ENCODE measurements at regions not wholly inside any gene's neighbourhood (a gene's known extent, or its start where the extent isn't known, plus 50 kb on each side); places are given as distances from the start of the nearest gene placed in this dataset.

DNA sequence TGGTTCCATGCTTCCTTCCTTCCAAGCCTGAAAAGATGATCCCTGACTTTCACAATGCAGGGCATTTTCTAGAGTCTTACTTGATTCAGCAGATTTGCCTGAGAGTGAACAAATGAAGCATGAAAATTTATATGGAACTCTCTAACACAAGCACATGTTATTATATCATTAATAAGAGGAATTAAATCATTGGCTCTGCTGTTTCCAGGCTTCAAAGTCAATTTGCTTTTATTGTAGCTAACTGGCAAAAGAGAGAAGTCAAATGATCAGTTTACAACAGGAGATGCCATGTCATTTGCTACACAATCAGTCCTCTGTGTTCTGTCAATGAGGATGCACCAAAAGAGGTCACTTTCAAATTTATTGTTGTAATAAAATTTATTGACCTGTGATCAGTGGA is 101.5 kb upstream of the UGT8 start:
- TF ChIP-seq, protein P1, sequence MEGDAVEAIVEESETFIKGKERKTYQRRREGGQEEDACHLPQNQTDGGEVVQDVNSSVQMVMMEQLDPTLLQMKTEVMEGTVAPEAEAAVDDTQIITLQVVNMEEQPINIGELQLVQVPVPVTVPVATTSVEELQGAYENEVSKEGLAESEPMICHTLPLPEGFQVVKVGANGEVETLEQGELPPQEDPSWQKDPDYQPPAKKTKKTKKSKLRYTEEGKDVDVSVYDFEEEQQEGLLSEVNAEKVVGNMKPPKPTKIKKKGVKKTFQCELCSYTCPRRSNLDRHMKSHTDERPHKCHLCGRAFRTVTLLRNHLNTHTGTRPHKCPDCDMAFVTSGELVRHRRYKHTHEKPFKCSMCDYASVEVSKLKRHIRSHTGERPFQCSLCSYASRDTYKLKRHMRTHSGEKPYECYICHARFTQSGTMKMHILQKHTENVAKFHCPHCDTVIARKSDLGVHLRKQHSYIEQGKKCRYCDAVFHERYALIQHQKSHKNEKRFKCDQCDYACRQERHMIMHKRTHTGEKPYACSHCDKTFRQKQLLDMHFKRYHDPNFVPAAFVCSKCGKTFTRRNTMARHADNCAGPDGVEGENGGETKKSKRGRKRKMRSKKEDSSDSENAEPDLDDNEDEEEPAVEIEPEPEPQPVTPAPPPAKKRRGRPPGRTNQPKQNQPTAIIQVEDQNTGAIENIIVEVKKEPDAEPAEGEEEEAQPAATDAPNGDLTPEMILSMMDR (IDR thresholded peaks at IDR 0.05; ENCODE audit: unreplicated experiment) = no peak
- H3K36me3 Mint-ChIP-seq (ENCODE audit: low read depth, unreplicated experiment) = no peaks in the 10 kb centered on the region
- no peaks in the 10 kb centered on the region for H3K9me3 Mint-ChIP-seq (ENCODE audit: unreplicated experiment)
- H3K27me3 Mint-ChIP-seq (ENCODE audit: unreplicated experiment) = peaks cover 2% of the 10 kb centered on the region
- no peak overlapping the region for H3K4me3 Mint-ChIP-seq (ENCODE audit: unreplicated experiment)
- H3K27ac Mint-ChIP-seq (ENCODE audit: unreplicated experiment) = no peak overlapping the region
- H3K4me1 Mint-ChIP-seq (ENCODE audit: unreplicated experiment) = peaks cover 13% of the 10 kb centered on the region
- DNase-seq (ENCODE audit: low spot score) = no peak

DNA sequence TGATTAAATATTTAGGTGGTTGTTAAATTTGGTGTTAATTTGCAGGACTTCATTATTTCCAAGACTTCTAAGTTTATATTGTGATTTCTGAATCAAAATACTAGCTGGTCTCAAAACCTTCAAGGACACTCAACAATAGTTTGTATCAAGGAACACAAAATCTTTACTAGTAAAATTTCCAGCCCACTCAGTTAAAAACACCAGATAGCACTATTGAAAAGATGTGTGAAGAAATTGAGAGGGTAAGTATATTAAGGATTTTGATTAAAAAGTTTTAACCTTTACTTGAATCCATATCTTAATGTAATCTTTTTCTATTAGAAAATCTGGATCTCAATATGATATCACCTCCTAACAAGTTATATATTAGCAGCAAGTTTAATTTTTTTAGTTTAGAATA is 89.3 kb upstream of the UGT8 start:
- DNase-seq (ENCODE audit: low spot score) = no peak
- no peaks in the 10 kb centered on the region for H3K36me3 Mint-ChIP-seq (ENCODE audit: low read depth, unreplicated experiment)
- no peaks in the 10 kb centered on the region for H3K9me3 Mint-ChIP-seq (ENCODE audit: unreplicated experiment)
- H3K27ac Mint-ChIP-seq (ENCODE audit: unreplicated experiment) = no peak overlapping the region
- H3K4me3 Mint-ChIP-seq (ENCODE audit: unreplicated experiment) = no peak overlapping the region
- TF ChIP-seq, protein P1 (IDR thresholded peaks at IDR 0.05; ENCODE audit: unreplicated experiment) = no peak
- peaks cover 8% of the 10 kb centered on the region for H3K4me1 Mint-ChIP-seq (ENCODE audit: unreplicated experiment)
- no peaks in the 10 kb centered on the region for H3K27me3 Mint-ChIP-seq (ENCODE audit: unreplicated experiment)

DNA sequence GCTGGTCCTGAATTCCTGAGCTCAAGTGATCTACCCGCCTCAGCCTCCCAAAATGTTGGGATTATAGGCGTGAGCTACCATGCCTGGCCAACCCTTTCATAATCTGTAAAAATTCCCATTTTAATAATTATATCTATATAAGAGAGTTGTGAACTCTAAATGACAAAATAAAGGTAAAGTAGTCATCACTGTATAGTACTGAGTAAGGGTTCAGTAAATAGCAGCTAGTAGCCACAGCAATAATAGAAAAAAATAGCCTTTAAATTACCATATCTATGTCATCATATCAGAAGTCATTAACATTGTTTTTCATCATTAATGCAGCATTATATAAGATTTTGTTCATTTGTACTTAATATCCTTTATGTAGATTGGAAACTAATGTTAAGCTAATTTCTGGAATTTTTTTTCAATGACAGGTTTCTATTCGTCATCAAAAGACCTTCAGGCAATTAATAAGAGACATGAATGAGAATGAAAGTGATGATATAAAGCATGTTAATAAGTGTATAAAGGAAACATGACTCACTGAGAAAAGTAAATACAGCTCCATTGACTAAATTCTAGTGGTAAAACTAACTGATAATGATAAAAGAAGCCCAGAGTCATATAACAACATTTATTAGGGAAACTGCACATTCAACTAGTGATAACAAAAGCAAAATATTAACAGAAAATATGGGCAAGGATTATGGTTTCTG is 85.9 kb upstream of the UGT8 start:
- TF ChIP-seq, protein P1 (IDR thresholded peaks at IDR 0.05; ENCODE audit: unreplicated experiment) = no peak
- peaks cover 4% of the 10 kb centered on the region for H3K9me3 Mint-ChIP-seq (ENCODE audit: unreplicated experiment)
- no peak for DNase-seq (ENCODE audit: low spot score)
- H3K27me3 Mint-ChIP-seq (ENCODE audit: unreplicated experiment) = no peaks in the 10 kb centered on the region
- H3K36me3 Mint-ChIP-seq (ENCODE audit: low read depth, unreplicated experiment) = peaks cover 4% of the 10 kb centered on the region
- H3K4me1 Mint-ChIP-seq (ENCODE audit: unreplicated experiment) = peaks cover 8% of the 10 kb centered on the region
- no peak overlapping the region for H3K4me3 Mint-ChIP-seq (ENCODE audit: unreplicated experiment)
- no peak overlapping the region for H3K27ac Mint-ChIP-seq (ENCODE audit: unreplicated experiment)

DNA sequence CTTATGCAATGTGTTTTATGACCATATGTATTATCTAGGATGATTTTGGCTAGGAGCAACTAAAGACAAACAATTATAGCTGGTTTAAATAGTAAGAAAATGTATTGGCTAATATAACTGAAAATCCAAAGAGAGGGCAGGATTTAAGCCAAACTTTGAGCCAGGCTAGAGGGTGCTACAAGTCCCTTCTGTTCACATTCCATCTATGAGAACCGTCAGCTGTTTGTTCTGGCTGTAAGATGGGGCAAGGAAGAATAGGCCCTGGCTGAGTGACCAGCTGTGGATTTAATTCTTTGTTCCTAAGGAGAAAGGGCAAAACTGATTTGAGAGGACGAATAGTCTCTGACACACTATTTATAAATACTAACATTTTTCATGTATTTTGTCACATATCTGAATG is 79.2 kb upstream of the UGT8 start:
- Mint-ChIP-seq H3K9me3 (ENCODE audit: unreplicated experiment) (peaks cover 9% of the 10 kb centered on the region), H3K36me3 (ENCODE audit: low read depth, unreplicated experiment) (peaks cover 4% of the 10 kb centered on the region), H3K4me1 (ENCODE audit: unreplicated experiment) (no peaks in the 10 kb centered on the region), H3K27me3 (ENCODE audit: unreplicated experiment) (no peaks in the 10 kb centered on the region), H3K27ac (ENCODE audit: unreplicated experiment) (no peak overlapping the region), H3K4me3 (ENCODE audit: unreplicated experiment) (no peak overlapping the region)
- DNase-seq (ENCODE audit: low spot score) = no peak
- TF ChIP-seq, protein P1 (IDR thresholded peaks at IDR 0.05; ENCODE audit: unreplicated experiment) = no peak

DNA sequence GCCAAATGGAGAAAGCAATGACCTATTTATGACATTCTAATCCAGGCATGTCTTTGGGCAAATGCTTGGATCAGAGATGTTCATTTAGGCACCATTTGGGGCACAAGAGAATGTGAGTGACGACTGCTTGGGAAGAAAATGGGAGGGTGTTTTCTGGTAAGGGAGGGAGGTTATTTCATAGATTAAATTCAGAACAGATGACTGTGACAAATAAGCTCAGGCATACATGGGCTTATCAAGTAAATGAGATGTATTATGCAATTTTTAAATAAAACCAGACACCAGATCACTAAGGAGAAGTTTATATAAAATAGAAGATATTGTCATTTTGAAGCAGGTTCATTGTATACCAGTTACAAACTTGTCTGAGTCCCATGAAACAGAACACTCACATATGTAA is 71.4 kb upstream of the UGT8 start:
- Mint-ChIP-seq H3K9me3 (ENCODE audit: unreplicated experiment) (peaks cover 12% of the 10 kb centered on the region), H3K4me3 (ENCODE audit: unreplicated experiment) (no peak overlapping the region), H3K27ac (ENCODE audit: unreplicated experiment) (no peak overlapping the region), H3K4me1 (ENCODE audit: unreplicated experiment) (peaks cover 4% of the 10 kb centered on the region), H3K27me3 (ENCODE audit: unreplicated experiment) (no peaks in the 10 kb centered on the region), H3K36me3 (ENCODE audit: low read depth, unreplicated experiment) (no peaks in the 10 kb centered on the region)
- TF ChIP-seq, protein P1 (IDR thresholded peaks at IDR 0.05; ENCODE audit: unreplicated experiment) = no peak
- no peak for DNase-seq (ENCODE audit: low spot score)
